ENCODE measurements at regions not wholly inside any gene's neighbourhood (a gene's known extent, or its start where the extent isn't known, plus 50 kb on each side); places are given as distances from the start of the nearest gene placed in this dataset.

DNA sequence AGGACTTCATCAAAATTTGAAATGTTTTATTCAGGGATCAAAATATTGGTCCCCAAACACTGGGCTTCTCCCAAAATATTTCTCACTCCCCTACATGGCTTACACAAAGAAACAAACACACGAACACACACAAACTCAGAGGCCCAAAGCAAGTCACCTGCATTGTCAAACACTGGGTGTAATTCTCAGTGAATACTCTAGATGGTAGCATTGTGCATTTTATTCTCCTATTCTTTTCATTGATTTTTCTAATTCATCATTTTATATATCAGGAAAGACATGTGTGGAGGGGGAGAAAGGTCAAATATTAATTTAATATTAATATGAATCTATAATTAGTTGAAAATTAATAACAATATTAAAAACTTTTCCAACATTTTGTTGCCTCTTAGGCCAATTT lies 72.3 kb upstream of the TNMD start:
- DNase-seq (no peak), ATAC-seq (peak; percentile 59 to 71 (median 64))
- no peaks in the 10 kb centered on the region for H3K36me3 ChIP-seq
- no peak overlapping the region for H3K4me3 ChIP-seq
- TF ChIP-seq, protein P1, sequence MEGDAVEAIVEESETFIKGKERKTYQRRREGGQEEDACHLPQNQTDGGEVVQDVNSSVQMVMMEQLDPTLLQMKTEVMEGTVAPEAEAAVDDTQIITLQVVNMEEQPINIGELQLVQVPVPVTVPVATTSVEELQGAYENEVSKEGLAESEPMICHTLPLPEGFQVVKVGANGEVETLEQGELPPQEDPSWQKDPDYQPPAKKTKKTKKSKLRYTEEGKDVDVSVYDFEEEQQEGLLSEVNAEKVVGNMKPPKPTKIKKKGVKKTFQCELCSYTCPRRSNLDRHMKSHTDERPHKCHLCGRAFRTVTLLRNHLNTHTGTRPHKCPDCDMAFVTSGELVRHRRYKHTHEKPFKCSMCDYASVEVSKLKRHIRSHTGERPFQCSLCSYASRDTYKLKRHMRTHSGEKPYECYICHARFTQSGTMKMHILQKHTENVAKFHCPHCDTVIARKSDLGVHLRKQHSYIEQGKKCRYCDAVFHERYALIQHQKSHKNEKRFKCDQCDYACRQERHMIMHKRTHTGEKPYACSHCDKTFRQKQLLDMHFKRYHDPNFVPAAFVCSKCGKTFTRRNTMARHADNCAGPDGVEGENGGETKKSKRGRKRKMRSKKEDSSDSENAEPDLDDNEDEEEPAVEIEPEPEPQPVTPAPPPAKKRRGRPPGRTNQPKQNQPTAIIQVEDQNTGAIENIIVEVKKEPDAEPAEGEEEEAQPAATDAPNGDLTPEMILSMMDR (IDR thresholded peaks at IDR 0.05) = peak; percentile 70 to 75 (median 74)
- no peak for TF ChIP-seq POLR2A (IDR thresholded peaks at IDR 0.05)
- H3K4me1 ChIP-seq = no peaks in the 10 kb centered on the region
- intact Hi-C loops (cut with DNase I) = no loop called here
- H3K27me3 ChIP-seq = no peaks in the 10 kb centered on the region
- WGBS (ENCODE audit: insufficient coverage, low coverage, low lambda C conversion rate, missing lambda C conversion rate) = 10% methylated on average over 1 of the region's 1 CpG
- H3K27ac ChIP-seq = no peak overlapping the region
- no peaks in the 10 kb centered on the region for H3K9me3 ChIP-seq

DNA sequence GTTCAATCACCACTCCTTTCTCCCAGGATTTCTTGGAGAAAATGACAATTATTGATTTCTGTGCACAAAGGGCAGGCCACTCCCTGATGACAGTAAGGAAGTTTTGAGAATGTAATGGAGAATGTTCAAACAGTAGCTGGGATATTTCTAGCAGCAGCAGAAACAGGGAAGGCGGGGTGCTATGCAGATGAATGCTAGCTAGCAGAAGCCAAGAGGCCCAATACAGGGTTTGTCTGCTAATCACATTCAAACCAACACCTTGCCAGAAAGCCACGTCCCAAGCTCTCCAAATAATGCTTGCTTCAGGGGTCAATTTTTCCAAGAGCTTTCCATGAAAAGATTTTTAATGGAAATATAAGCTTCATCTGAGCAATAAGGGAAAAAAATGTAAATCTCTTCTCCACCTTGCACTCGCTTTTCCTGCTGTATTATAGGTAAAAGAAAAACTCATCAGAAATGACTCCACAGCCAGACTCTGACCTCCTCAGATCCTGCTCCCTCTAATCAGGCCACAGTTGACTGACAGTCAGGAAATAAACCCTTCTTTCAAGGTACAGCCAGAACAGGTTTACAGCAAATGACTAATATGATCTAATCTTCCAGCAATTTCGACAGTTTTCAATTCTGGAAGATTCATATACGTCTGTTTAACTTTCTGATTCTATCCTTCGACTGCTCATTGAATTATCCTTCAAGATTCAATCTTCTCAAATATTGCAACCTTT lies 84.7 kb upstream of the PCDH19 start:
- intact Hi-C loops (cut with DNase I) = no loop called here
- TF ChIP-seq POLR2A (IDR thresholded peaks at IDR 0.05) = no peak
- TF ChIP-seq, protein P1 (IDR thresholded peaks at IDR 0.05) = no peak
- no peak for ATAC-seq
- Histone ChIP-seq H3K9me3 (no peaks in the 10 kb centered on the region), H3K36me3 (no peaks in the 10 kb centered on the region), H3K4me3 (no peak overlapping the region), H3K4me1 (no peaks in the 10 kb centered on the region), H3K27ac (no peak overlapping the region), H3K27me3 (no peaks in the 10 kb centered on the region)
- WGBS (ENCODE audit: insufficient coverage, low coverage, low lambda C conversion rate, missing lambda C conversion rate) = 63% methylated on average over 6 of the region's 6 CpGs
- DNase-seq = no peak

DNA sequence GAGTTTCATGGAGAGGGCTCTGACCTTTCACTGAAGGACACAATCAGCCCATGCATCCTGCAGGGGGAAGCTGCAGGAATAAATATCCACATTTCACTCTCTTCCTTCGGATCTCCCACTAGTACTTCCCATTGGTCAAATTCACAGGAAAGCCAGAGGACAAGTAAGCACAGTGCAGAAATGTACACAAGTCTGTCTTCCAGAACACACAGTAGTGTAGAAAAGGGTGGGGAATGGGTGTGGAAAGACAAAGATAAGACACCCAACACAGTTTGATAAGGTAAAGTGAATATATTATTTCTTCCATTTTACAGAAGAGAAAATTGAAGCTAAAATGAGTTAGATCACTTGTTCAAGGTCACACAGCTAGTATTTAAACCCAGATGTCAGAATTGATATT lies 81.1 kb upstream of the PCDH19 start:
- TF ChIP-seq, protein P1 (IDR thresholded peaks at IDR 0.05) = no peak
- TF ChIP-seq POLR2A (IDR thresholded peaks at IDR 0.05) = no peak
- intact Hi-C loops (cut with DNase I) = no loop called here
- no peak overlapping the region for H3K4me3 ChIP-seq
- no peak for ATAC-seq
- no peak overlapping the region for H3K27ac ChIP-seq
- no peaks in the 10 kb centered on the region for H3K36me3 ChIP-seq
- no peak for DNase-seq
- H3K9me3 ChIP-seq = no peaks in the 10 kb centered on the region
- no peaks in the 10 kb centered on the region for H3K4me1 ChIP-seq
- WGBS (ENCODE audit: insufficient coverage, low coverage, low lambda C conversion rate, missing lambda C conversion rate) = 78% methylated on average over 1 of the region's 1 CpG
- no peaks in the 10 kb centered on the region for H3K27me3 ChIP-seq

DNA sequence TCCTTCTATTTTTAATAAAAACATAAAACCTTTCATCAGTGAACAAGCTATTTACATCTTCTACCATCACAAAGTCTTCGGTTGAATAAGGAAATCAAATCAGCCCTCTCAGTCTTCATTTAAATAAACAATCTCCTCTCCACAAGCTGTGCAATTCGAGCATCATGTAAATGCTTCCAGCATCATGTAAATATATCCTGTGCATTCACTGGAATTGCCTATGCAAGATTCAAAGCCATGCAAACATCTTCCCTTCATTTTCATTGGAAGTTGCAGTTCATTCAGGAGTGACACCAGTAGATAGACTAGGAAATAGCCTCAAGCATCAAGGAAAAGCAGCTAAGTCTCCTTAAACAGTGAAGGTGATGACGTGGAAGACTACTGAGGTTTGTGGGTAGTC lies 77.7 kb upstream of the PCDH19 start:
- H3K4me1 ChIP-seq = no peaks in the 10 kb centered on the region
- no peaks in the 10 kb centered on the region for H3K36me3 ChIP-seq
- ATAC-seq = no peak
- no peak for DNase-seq
- H3K27ac ChIP-seq = no peak overlapping the region
- intact Hi-C loops (cut with DNase I) = no loop called here
- no peaks in the 10 kb centered on the region for H3K9me3 ChIP-seq
- TF ChIP-seq, protein P1 (IDR thresholded peaks at IDR 0.05) = no peak
- TF ChIP-seq POLR2A (IDR thresholded peaks at IDR 0.05) = no peak
- no peaks in the 10 kb centered on the region for H3K27me3 ChIP-seq
- WGBS (ENCODE audit: insufficient coverage, low coverage, low lambda C conversion rate, missing lambda C conversion rate) = 22% methylated on average over 2 of the region's 3 CpGs
- H3K4me3 ChIP-seq = no peak overlapping the region
